Endothelial cell (in vitro differentiated cells): ENCODE measurements at regions not wholly inside any gene's neighbourhood (a gene's known extent, or its start where the extent isn't known, plus 50 kb on each side); places are given as distances from the start of the nearest gene placed in this dataset.
A peak's percentile ranks its signal among the peaks of the same experiment; 100 is the strongest.

Experiments
- DNase-seq: peaks from one replicate; pipeline ENCODE4 v3.0.0; 2021; ENCODE audit warnings: low spot score
- H3K27ac Mint-ChIP-seq: one replicate; pipeline ENCODE4 v1.8.0; 2021; ENCODE audit warnings: mixed read lengths, inconsistent platforms; ENCODE audit not compliant: unreplicated experiment
- H3K27me3 Mint-ChIP-seq: one replicate; pipeline ENCODE4 v1.8.0; 2021; ENCODE audit warnings: mild to moderate bottlenecking, moderate library complexity, mixed read lengths, inconsistent platforms; ENCODE audit not compliant: unreplicated experiment
- H3K36me3 Mint-ChIP-seq: one replicate; pipeline ENCODE4 v1.8.0; 2021; ENCODE audit warnings: mild to moderate bottlenecking, low read depth, mixed read lengths, inconsistent platforms; ENCODE audit not compliant: unreplicated experiment
- H3K4me1 Mint-ChIP-seq: one replicate; pipeline ENCODE4 v1.8.0; 2021; ENCODE audit warnings: mild to moderate bottlenecking, mixed read lengths, inconsistent platforms; ENCODE audit not compliant: unreplicated experiment
- H3K4me3 Mint-ChIP-seq: one replicate; pipeline ENCODE4 v1.8.0; 2021; ENCODE audit warnings: mild to moderate bottlenecking, mixed read lengths, inconsistent platforms; ENCODE audit not compliant: unreplicated experiment
- H3K9me3 Mint-ChIP-seq: one replicate; pipeline ENCODE4 v1.8.0; 2021; ENCODE audit warnings: mixed read lengths, inconsistent platforms; ENCODE audit not compliant: unreplicated experiment
- TF ChIP-seq, protein P1 (sequence below): fragments of 200-600 bp; sonication (generic); IDR thresholded peaks from one replicate; pipeline ENCODE4 v1.5.0; 2021; ENCODE audit warnings: antibody characterized with exemption; ENCODE audit not compliant: unreplicated experiment

DNA sequence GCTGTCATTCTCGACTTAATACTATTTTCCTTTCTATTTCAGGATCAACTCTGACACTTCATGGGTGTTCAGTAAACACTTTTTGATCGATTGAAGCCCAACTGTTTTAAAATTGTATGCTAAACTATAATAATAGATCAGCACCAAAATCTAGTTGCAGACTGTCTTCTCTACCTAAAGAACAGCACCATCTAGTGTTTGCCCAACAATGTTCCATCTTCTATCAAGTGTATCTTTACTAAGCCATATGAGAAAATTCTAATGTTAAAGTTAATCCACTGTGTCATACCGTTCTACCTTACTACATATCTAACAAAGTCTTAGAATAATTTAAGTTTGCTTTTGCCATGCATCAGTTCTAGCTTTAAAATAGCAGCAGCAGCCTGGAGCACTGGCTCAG, 113.0 kb upstream of the PRDX4 start:
- Mint-ChIP-seq H3K27ac (no peak overlapping the region), H3K36me3 (no peaks in the 10 kb centered on the region), H3K4me3 (no peak overlapping the region), H3K9me3 (no peaks in the 10 kb centered on the region), H3K4me1 (no peaks in the 10 kb centered on the region), H3K27me3 (peaks cover 1% of the 10 kb centered on the region)
- DNase-seq: no peak
- TF ChIP-seq, protein P1, sequence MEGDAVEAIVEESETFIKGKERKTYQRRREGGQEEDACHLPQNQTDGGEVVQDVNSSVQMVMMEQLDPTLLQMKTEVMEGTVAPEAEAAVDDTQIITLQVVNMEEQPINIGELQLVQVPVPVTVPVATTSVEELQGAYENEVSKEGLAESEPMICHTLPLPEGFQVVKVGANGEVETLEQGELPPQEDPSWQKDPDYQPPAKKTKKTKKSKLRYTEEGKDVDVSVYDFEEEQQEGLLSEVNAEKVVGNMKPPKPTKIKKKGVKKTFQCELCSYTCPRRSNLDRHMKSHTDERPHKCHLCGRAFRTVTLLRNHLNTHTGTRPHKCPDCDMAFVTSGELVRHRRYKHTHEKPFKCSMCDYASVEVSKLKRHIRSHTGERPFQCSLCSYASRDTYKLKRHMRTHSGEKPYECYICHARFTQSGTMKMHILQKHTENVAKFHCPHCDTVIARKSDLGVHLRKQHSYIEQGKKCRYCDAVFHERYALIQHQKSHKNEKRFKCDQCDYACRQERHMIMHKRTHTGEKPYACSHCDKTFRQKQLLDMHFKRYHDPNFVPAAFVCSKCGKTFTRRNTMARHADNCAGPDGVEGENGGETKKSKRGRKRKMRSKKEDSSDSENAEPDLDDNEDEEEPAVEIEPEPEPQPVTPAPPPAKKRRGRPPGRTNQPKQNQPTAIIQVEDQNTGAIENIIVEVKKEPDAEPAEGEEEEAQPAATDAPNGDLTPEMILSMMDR: peak; percentile 44

DNA sequence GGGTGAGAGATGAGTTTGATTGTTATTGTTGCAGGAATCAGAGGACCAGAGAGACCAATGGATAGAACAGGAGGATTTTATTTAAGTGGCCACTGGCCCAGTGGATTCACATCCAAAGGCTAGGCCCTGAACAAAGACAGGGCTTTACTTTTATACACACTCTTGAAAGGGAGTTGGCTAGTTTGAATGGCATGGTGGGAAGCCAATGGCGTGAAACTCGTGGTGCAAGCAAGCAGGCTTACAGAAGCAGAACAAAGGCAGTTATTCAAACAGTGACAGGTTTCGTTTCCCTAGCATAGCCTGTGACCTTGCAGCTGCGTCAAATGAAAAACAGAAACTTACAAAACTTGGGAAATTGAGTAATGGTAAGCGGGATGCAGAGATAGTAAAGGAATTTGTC, 110.2 kb upstream of the PRDX4 start:
- Mint-ChIP-seq H3K27ac (no peak overlapping the region), H3K4me1 (no peaks in the 10 kb centered on the region), H3K36me3 (no peaks in the 10 kb centered on the region), H3K27me3 (no peaks in the 10 kb centered on the region), H3K9me3 (no peaks in the 10 kb centered on the region), H3K4me3 (no peak overlapping the region)
- no peak for DNase-seq
- TF ChIP-seq, protein P1: no peak

DNA sequence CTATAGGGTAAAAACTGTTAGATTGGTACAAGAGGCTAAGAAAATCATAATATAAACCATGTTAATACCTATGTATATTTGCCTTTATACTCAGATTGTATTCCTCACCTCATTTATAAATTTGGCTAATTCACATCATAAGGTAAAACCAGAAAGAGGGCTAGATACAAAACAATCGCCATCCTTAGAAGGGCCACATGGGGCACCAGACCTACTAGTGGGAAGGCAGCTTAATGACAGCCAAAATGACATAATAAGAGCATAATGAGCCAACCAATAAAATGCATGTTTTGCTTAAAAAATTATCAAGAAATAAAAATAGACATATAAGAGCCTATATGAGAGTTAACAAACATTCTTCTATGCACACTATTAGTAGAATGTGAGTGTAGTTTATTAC, 107.3 kb upstream of the PRDX4 start:
- TF ChIP-seq, protein P1: no peak
- no peaks in the 10 kb centered on the region for H3K36me3 Mint-ChIP-seq
- H3K27ac Mint-ChIP-seq: no peak overlapping the region
- H3K9me3 Mint-ChIP-seq: no peaks in the 10 kb centered on the region
- no peaks in the 10 kb centered on the region for H3K4me1 Mint-ChIP-seq
- H3K27me3 Mint-ChIP-seq: no peaks in the 10 kb centered on the region
- no peak overlapping the region for H3K4me3 Mint-ChIP-seq
- DNase-seq: no peak

DNA sequence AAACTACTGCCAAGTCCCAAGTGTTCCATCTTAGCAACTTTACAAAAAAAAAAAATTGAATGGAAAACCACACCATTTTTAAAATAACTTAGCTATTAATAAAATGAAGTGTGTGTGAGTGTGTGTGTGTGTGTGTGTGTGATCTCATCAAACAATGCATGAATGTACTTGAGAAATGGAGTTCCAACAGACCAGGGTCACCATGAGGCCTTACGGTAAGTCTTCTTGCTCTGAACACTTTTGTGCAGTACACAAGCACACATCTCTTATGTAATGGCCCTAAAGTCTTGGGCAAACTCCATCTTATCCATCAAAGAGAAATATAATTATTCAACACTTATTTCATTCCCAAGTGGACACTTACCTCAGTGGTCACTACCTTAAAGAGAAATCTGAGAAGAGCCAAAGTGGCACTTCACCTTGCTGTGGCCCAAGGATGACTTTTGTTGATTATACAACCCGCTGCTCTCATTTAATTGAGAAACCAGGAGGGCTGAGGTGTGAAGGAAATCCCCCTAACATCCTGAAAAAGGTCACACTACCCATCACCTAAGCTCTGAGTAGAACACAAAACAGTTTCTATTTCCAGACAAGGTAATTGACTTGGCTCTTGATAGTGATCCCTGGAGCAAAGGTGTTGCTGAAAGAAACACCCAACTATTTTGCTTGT, 96.5 kb upstream of the PRDX4 start:
- no peaks in the 10 kb centered on the region for H3K27me3 Mint-ChIP-seq
- no peaks in the 10 kb centered on the region for H3K36me3 Mint-ChIP-seq
- TF ChIP-seq, protein P1: no peak
- H3K4me1 Mint-ChIP-seq: peaks cover 12% of the 10 kb centered on the region
- no peak overlapping the region for H3K27ac Mint-ChIP-seq
- no peak for DNase-seq
- no peak overlapping the region for H3K4me3 Mint-ChIP-seq
- no peaks in the 10 kb centered on the region for H3K9me3 Mint-ChIP-seq

DNA sequence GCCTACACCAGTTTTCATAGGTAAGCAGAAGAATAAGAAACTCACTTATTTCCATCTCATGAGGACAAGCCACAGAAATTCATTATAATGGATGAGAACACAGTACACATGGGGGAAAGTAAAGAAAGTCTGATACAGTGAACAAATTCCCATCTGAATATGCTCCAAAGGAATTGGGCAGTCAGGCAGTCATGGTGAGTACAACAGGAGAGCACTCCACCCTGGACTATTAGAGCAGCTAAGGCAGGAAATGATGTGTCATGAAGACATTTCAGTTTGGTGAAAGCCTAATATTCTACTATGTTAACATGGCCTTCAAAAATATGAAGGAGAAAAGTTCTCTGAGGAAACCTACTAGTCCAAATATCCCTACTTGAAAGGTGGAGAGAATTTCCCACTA, 92.0 kb upstream of the PRDX4 start:
- no peaks in the 10 kb centered on the region for H3K9me3 Mint-ChIP-seq
- H3K36me3 Mint-ChIP-seq: no peaks in the 10 kb centered on the region
- TF ChIP-seq, protein P1: no peak
- no peaks in the 10 kb centered on the region for H3K27me3 Mint-ChIP-seq
- no peak overlapping the region for H3K4me3 Mint-ChIP-seq
- peaks cover 12% of the 10 kb centered on the region for H3K4me1 Mint-ChIP-seq
- no peak overlapping the region for H3K27ac Mint-ChIP-seq
- DNase-seq: no peak
